Mammary epithelial cell (primary cell): ENCODE measurements at regions not wholly inside any gene's neighbourhood (a gene's known extent, or its start where the extent isn't known, plus 50 kb on each side); places are given as distances from the start of the nearest gene placed in this dataset.

ENCODE experiments used
- CTCF ChIP-seq, 2 donors: IDR thresholded peaks in 1 of 2; conservative IDR thresholded peaks in 1 of 2; 2 replicates each; pipeline ENCODE4 v1.5.1; 2011 to 2012; ENCODE audit warnings: inconsistent platforms in 2 of 2, low read length in 2 of 2, mild to moderate bottlenecking in 2 of 2, control low read depth in 1 of 2, low read depth in 1 of 2; ENCODE audit not compliant: insufficient read depth in 1 of 2; ENCODE audit errors: extremely low read depth in 1 of 2
- EZH2 ChIP-seq: IDR thresholded peaks from 2 replicates; pipeline ENCODE4 v1.6.1; 2012; ENCODE audit warnings: low read length, inconsistent platforms, borderline replicate concordance

- TF ChIP-seq CTCF (conservative IDR thresholded peaks at IDR 0.05 in 1 of 2, IDR thresholded peaks at IDR 0.05 in 1 of 2; ENCODE audit: extremely low read depth in 1 of 2, insufficient read depth in 1 of 2, low read depth in 1 of 2, low read length in 2 of 2) (no peak), EZH2 (no peak)
Measured at GRCh38 chr18:24628326-24628725, 167.9 kb downstream of the HRH4 start.
